ENCODE measurements at regions not wholly inside any gene's neighbourhood (a gene's known extent, or its start where the extent isn't known, plus 50 kb on each side); places are given as distances from the start of the nearest gene placed in this dataset.

DNA sequence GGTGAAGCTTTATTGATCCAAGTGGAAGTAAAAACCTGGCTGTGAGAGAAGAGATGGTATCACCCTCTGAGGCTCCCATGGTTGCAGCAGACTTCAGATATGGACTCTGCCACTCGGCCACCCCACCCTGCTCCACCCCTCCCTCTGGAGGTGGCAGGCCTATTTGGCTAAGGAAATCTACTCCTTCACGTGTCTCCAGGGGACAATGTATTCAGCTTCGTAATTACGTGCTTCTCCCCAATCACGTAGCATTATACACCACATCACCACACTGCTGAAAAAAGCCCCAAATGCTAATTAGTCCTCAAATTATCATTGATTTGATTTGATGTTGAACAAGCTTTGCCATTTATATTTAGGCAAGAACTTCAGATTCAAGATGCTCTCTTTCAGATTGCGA is 220.7 kb downstream of the OMA1 start:
- TF ChIP-seq, protein P1, sequence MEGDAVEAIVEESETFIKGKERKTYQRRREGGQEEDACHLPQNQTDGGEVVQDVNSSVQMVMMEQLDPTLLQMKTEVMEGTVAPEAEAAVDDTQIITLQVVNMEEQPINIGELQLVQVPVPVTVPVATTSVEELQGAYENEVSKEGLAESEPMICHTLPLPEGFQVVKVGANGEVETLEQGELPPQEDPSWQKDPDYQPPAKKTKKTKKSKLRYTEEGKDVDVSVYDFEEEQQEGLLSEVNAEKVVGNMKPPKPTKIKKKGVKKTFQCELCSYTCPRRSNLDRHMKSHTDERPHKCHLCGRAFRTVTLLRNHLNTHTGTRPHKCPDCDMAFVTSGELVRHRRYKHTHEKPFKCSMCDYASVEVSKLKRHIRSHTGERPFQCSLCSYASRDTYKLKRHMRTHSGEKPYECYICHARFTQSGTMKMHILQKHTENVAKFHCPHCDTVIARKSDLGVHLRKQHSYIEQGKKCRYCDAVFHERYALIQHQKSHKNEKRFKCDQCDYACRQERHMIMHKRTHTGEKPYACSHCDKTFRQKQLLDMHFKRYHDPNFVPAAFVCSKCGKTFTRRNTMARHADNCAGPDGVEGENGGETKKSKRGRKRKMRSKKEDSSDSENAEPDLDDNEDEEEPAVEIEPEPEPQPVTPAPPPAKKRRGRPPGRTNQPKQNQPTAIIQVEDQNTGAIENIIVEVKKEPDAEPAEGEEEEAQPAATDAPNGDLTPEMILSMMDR (IDR thresholded peaks at IDR 0.05): no peak
- TF ChIP-seq EZH2 (IDR thresholded peaks at IDR 0.05) (no peak), EZH2phosphoT487 (IDR thresholded peaks at IDR 0.05) (no peak)

Data from neural progenitor cell (in vitro differentiated cells).